Psoas muscle (tissue), 7 donors: ENCODE measurements at regions not wholly inside any gene's neighbourhood (a gene's known extent, or its start where the extent isn't known, plus 50 kb on each side); places are given as distances from the start of the nearest gene placed in this dataset.
"Not testable (repeated sequence)": the region's sequence is repeated elsewhere in the genome, so short reads cannot be mapped to it uniquely, and the experiment has no call there.

Source experiments
- ATAC-seq, 4 donors: fragments of 200-7000 bp; cut with Tn5 transposase; one replicate each; pipeline ENCODE4 v1.9.1; 2020; ENCODE audit warnings: moderate library complexity in 3 of 4, mild to moderate bottlenecking in 2 of 4
- DNase-seq, 2 donors: peaks; one replicate each; pipeline ENCODE4 v3.0.0-alpha.2; 2020
- H3K27ac ChIP-seq: fragments of 200-600 bp; one replicate; pipeline ENCODE4 v1.8.0; 2022
- H3K27me3 ChIP-seq, 3 donors: fragments of 200-600 bp in 1 of 3; one replicate each; pipeline versions ENCODE4 v1.6.1 to v1.8.0; 2013 to 2022; ENCODE audit warnings: low read length in 2 of 3, mild to moderate bottlenecking in 2 of 3, moderate library complexity in 1 of 3; ENCODE audit not compliant: insufficient read depth in 3 of 3
- H3K36me3 ChIP-seq, 2 donors: fragments of 200-600 bp in 1 of 2; one replicate each; pipeline versions ENCODE4 v1.6.1 to v1.8.0; 2013 to 2022; ENCODE audit warnings: low read depth in 1 of 2, mild to moderate bottlenecking in 1 of 2, moderate library complexity in 1 of 2; ENCODE audit not compliant: insufficient read depth in 1 of 2
- H3K4me1 ChIP-seq: fragments of 200-600 bp; one replicate; pipeline ENCODE4 v1.8.0; 2022
- H3K4me3 ChIP-seq: fragments of 200-600 bp; one replicate; pipeline ENCODE4 v1.8.0; 2022; ENCODE audit warnings: mild to moderate bottlenecking
- H3K9me3 ChIP-seq: fragments of 200-600 bp; one replicate; pipeline ENCODE4 v1.8.0; 2022
- WGBS, 3 donors: extraction: QIAGEN DNeasy Blood & Tissue Kit; methylation state at CpG; one replicate each; pipeline versions ENCODE4 v1.1.6 to v1.1.7; 2013; 5-methylcytosine and 5-hydroxymethylcytosine counted together
- intact Hi-C, 2 donors: fragments of 100-400 bp; cut with DNase I; formaldehyde crosslinking; loops; one replicate each; pipeline versions ENCODE4 v1.11.0 to v1.14.2; 2022
- TF ChIP-seq, protein P1 (sequence below): fragments of 200-600 bp; IDR thresholded peaks from one replicate; pipeline ENCODE4 v1.8.0; 2022; ENCODE audit warnings: antibody characterized with exemption
- donor health status: healthy with polysubstance abuse.
- donor health status: DM: no; HTN: no; CAD: no; lungs with moderate emphysema.
- donor health status: Bipolar disorder and iron deficiency.
- donor health status: healthy.
- donor health status: DM: yes; HTN: yes; CAD: no.
- donor health status: DM: no; HTN: no; CAD: no.
- donor health status: DM: yes; HTN: yes; CAD: no.

DNA sequence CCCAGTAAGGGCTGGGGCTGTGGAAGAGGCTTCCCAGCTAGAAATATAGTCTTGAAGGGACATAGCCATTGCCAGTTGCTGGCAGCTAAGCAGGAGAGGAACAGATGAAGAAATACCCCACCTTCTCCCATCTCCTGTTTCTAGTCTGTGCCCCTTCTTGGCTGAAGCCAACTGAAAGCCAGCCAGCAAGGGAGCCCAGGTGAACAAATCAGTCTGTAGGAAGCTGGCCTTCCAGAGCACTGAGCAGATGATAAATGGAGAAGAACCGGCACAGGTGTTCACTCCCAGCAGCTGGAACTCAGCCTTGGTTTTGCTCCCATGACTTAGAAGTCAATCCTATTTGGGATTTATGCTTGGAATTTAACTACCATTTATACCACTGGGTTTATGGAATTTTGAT lies 69.2 kb upstream of the DHX40 start:
- peaks cover 29% of the 10 kb centered on the region for H3K4me1 ChIP-seq

DNA sequence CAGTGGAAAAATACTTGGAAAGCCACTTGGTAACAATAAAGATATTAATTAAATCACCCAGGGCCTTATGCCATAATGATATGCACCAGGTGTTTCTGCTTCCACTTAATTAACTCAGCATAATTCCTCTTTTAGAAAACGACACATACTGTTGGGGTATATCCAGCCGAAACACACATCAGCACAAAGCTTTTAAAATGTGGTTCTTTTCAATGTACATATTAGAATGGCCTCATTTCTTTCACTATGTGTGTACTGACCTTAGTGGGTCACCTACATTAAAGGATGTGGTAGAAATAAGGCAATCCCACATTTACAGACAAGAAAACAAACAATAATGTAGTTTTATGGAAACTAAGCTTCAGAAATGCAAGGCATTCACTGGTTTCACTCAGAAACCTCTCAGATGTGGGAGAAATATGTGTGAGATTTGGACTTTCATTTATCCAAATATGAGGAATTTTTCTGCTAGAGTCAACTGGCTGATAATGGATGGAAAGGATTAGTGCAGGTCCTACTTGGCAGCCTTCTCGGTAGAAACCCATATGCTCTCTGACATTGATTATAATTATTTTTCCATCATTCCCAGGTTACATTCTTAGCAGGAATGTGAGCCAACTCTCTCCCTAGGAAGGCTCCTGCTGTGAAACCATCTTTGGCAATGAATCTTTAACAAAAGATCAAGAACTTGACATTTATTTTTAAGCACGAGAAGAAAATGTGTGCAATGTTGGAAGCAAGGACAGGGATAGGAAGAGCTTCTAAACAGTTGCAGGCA lies 66.7 kb upstream of the DHX40 start:
- no peaks in the 10 kb centered on the region for H3K27me3 ChIP-seq
- H3K4me1 ChIP-seq = peaks cover 22% of the 10 kb centered on the region
- ATAC-seq = no peak
- TF ChIP-seq, protein P1, sequence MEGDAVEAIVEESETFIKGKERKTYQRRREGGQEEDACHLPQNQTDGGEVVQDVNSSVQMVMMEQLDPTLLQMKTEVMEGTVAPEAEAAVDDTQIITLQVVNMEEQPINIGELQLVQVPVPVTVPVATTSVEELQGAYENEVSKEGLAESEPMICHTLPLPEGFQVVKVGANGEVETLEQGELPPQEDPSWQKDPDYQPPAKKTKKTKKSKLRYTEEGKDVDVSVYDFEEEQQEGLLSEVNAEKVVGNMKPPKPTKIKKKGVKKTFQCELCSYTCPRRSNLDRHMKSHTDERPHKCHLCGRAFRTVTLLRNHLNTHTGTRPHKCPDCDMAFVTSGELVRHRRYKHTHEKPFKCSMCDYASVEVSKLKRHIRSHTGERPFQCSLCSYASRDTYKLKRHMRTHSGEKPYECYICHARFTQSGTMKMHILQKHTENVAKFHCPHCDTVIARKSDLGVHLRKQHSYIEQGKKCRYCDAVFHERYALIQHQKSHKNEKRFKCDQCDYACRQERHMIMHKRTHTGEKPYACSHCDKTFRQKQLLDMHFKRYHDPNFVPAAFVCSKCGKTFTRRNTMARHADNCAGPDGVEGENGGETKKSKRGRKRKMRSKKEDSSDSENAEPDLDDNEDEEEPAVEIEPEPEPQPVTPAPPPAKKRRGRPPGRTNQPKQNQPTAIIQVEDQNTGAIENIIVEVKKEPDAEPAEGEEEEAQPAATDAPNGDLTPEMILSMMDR = no peak
- H3K27ac ChIP-seq = no peak overlapping the region
- no peaks in the 10 kb centered on the region for H3K9me3 ChIP-seq
- WGBS, 3 donors = 30 to 34% (median 31%) methylated on average over 4 of the region's 4 CpGs
- H3K4me3 ChIP-seq = no peak overlapping the region
- no peak for DNase-seq
- no peaks in the 10 kb centered on the region for H3K36me3 ChIP-seq
- intact Hi-C loops = no loop called here

More for the DNA sequence above, 69.2 kb upstream of the DHX40 start:
- no peak for DNase-seq
- H3K4me3 ChIP-seq = no peak overlapping the region
- 25 to 44% (median 37%) methylated on average over 1 of the region's 1 CpG for WGBS, 3 donors
- TF ChIP-seq, protein P1 = no peak
- H3K36me3 ChIP-seq = no peaks in the 10 kb centered on the region
- ATAC-seq = peak; percentile 52 to 83 (median 78)
- intact Hi-C loops = no loop called here
- no peaks in the 10 kb centered on the region for H3K9me3 ChIP-seq
- no peaks in the 10 kb centered on the region for H3K27me3 ChIP-seq
- peak overlapping the region; percentile 66 for H3K27ac ChIP-seq

DNA sequence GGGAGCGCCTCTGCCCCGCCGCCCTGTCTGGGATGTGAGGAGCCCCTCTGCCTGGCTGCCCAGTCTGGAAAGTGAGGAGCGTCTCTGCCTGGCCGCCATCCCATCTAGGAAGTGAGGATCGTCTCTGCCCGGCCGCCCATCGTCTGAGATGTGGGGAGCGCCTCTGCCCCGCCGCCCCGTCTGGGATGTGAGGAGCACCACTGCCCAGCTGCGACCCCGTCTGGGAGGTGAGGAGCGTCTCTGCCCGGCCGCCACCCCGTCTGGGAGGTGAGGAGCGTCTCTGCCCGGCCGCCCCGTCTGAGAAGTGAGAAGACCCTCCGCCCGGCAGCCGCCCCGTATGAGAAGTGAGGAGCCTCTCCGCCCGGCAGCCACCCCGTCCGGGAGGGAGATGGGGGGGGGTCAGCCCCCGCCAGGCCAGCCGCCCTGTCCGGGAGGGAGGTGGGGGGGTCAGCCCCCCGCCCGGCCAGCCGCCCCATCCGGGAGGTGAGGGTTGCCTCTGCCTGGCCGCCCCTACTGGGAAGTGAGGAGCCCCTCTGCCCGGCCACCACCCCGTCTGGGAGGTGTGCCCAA lies 65.2 kb upstream of the DHX40 start:
- not testable (repeated sequence) for DNase-seq, ATAC-seq
- 89 to 92% (median 91%) methylated on average over 21 to 41 of the region's 41 CpGs for WGBS, 3 donors

DNA sequence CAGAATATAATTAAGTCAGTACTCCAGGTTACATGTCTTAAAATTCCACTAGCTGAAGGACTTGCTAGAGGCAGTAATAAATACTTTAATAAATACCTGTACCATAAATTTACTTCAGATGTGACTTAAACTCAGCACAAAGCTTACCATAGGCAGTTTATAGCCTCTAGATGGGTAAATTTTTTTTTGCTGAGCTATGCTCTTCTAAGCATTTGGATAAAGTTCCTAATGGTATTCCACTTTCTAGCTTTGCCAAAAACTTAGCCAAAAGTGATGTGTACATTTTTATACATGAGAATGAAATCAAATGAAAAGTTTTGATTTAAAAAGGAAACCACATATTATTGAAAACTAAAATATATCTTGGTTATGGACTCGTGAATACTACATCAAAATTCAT lies 63.7 kb upstream of the DHX40 start:
- H3K36me3 ChIP-seq = no peaks in the 10 kb centered on the region
- WGBS, 3 donors = 81 to 87% (median 82%) methylated on average over 1 of the region's 1 CpG
- TF ChIP-seq, protein P1 = no peak
- H3K4me3 ChIP-seq = no peak overlapping the region
- DNase-seq (no peak), ATAC-seq (no peak)
- H3K9me3 ChIP-seq = no peaks in the 10 kb centered on the region
- H3K27me3 ChIP-seq = no peaks in the 10 kb centered on the region
- no peak overlapping the region for H3K27ac ChIP-seq
- intact Hi-C loops = no loop called here
- H3K4me1 ChIP-seq = peaks cover 7% of the 10 kb centered on the region

More for the DNA sequence above, 65.2 kb upstream of the DHX40 start:
- H3K4me3 ChIP-seq, H3K27ac ChIP-seq, H3K36me3 ChIP-seq, intact Hi-C loops, H3K9me3 ChIP-seq, H3K27me3 ChIP-seq: not testable (repeated sequence)
- H3K4me1 ChIP-seq = peaks cover 16% of the 10 kb centered on the region

DNA sequence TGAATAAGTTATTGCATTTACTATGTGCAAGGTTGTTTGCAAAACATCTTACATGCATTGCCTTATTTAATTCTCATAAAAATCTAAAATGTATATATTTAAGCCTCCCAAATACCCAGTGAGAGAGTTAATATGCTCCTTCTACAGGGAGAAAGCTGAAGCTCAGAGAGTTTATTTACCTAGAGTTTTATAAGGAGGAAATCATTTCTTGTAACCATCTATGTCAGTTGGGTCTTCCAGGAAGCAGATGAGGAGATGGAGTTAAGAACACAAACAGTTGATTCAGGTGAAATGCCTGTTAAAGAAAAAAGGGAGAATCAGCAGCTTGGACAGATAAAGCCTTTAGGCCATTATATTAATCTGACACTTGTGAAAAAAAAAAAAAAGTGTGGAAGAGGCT lies 62.6 kb upstream of the DHX40 start:
- intact Hi-C loops = no loop called here
- no peak overlapping the region for H3K4me3 ChIP-seq
- no peak overlapping the region for H3K27ac ChIP-seq
- no peaks in the 10 kb centered on the region for H3K27me3 ChIP-seq
- no peaks in the 10 kb centered on the region for H3K9me3 ChIP-seq
- TF ChIP-seq, protein P1 = no peak
- H3K36me3 ChIP-seq = no peaks in the 10 kb centered on the region
- no peak for ATAC-seq
- no peak for DNase-seq
- peaks cover 15% of the 10 kb centered on the region for H3K4me1 ChIP-seq
